ENCODE measurements at regions not wholly inside any gene's neighbourhood (a gene's known extent, or its start where the extent isn't known, plus 50 kb on each side); places are given as distances from the start of the nearest gene placed in this dataset.
"Not testable (repeated sequence)": the region's sequence is repeated elsewhere in the genome, so short reads cannot be mapped to it uniquely, and the experiment has no call there.

DNA sequence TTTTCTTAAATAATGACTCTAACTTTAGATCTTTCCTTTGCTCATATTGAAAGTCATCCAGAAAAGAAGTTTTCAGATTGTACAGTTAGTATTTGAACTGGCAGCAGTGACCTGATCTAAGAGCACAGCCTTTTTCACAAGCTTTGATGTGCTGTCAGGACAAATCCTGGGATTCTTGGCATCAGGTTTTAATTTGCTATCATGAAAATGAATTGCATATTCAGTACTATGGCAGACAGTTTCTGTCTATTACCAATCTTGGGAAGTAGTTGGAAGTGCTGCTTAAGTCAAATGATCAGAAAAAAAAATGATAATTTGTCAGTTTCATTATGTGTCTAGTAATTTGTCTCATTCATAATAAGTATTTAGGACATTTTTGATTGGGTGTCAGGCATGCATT is 925.6 kb upstream of the ARRDC3 start:
- Histone ChIP-seq H3K27ac (ENCODE audit: low read length) (peak overlapping the region; percentile 82), H3K4me3 (ENCODE audit: low read depth in 2 of 2, low read length in 2 of 2) (no peak overlapping the region), H3K27me3 (ENCODE audit: control insufficient read depth, insufficient read depth, low read length) (no peaks in the 10 kb centered on the region), H3K4me1 (ENCODE audit: control insufficient read depth, insufficient read depth, low read length) (peaks cover 16% of the 10 kb centered on the region), H3K36me3 (ENCODE audit: control insufficient read depth, insufficient read depth, low read length) (no peaks in the 10 kb centered on the region), H3K9me3 (ENCODE audit: control insufficient read depth, insufficient read depth, low read depth, low read length) (peaks cover 13% of the 10 kb centered on the region; the same call in 1 of the 2 replicates)
- CTCF ChIA-PET: no interaction called here
- no TSS peak for BruUV-seq (replicated peaks)
- intact Hi-C loops (cut with micrococcal nuclease; ENCODE audit: unreplicated experiment): loop anchor here (5.0 kb wide), 1 partner anchor 381 kb away; no protein-coding TSS in a partner anchor
- ATAC-seq (no peak), DNase-seq (ENCODE audit: low read depth, low spot score) (peak; percentile 12)
- in situ Hi-C loops (cut with HindIII; ENCODE audit: low pct_unique_long_range_greater_than_20kb, low sequenced_read_pairs): no loop called here
- POLR2A ChIA-PET: no interaction called here
- TF ChIP-seq TCF7L2 (IDR thresholded peaks at IDR 0.05; ENCODE audit: low read depth, low read length): peak; percentile 50; the same call in 1 of the 2 replicates
- TF ChIP-seq, protein P1, sequence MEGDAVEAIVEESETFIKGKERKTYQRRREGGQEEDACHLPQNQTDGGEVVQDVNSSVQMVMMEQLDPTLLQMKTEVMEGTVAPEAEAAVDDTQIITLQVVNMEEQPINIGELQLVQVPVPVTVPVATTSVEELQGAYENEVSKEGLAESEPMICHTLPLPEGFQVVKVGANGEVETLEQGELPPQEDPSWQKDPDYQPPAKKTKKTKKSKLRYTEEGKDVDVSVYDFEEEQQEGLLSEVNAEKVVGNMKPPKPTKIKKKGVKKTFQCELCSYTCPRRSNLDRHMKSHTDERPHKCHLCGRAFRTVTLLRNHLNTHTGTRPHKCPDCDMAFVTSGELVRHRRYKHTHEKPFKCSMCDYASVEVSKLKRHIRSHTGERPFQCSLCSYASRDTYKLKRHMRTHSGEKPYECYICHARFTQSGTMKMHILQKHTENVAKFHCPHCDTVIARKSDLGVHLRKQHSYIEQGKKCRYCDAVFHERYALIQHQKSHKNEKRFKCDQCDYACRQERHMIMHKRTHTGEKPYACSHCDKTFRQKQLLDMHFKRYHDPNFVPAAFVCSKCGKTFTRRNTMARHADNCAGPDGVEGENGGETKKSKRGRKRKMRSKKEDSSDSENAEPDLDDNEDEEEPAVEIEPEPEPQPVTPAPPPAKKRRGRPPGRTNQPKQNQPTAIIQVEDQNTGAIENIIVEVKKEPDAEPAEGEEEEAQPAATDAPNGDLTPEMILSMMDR (IDR thresholded peaks at IDR 0.05): no peak

- H3K27me3 ChIP-seq (ENCODE audit: control insufficient read depth, insufficient read depth, low read length); H3K27ac ChIP-seq (ENCODE audit: low read length); POLR2A ChIA-PET; H3K9me3 ChIP-seq (ENCODE audit: control insufficient read depth, insufficient read depth, low read depth, low read length); H3K4me1 ChIP-seq (ENCODE audit: control insufficient read depth, insufficient read depth, low read length); in situ Hi-C loops (cut with HindIII; ENCODE audit: low pct_unique_long_range_greater_than_20kb, low sequenced_read_pairs); H3K4me3 ChIP-seq (ENCODE audit: low read depth in 2 of 2, low read length in 2 of 2); ATAC-seq; BruUV-seq (replicated peaks); H3K36me3 ChIP-seq (ENCODE audit: control insufficient read depth, insufficient read depth, low read length); DNase-seq (ENCODE audit: low read depth, low spot score); CTCF ChIA-PET; intact Hi-C loops (cut with micrococcal nuclease; ENCODE audit: unreplicated experiment): not testable (repeated sequence)
These were observed 919.2 kb upstream of the ARRDC3 start for GRCh38 chr5:92302356-92302755.

GRCh38 chr5:92283521-92283920 is 900.4 kb upstream of the ARRDC3 start:
- CTCF ChIA-PET: no interaction called here
- DNase-seq (ENCODE audit: low read depth, low spot score): no peak
- Histone ChIP-seq H3K36me3 (ENCODE audit: control insufficient read depth, insufficient read depth, low read length) (no peaks in the 10 kb centered on the region), H3K4me1 (ENCODE audit: control insufficient read depth, insufficient read depth, low read length) (no peaks in the 10 kb centered on the region), H3K4me3 (ENCODE audit: low read depth in 2 of 2, low read length in 2 of 2) (no peak overlapping the region), H3K27me3 (ENCODE audit: control insufficient read depth, insufficient read depth, low read length) (no peaks in the 10 kb centered on the region), H3K9me3 (ENCODE audit: control insufficient read depth, insufficient read depth, low read depth, low read length) (no peaks in the 10 kb centered on the region), H3K27ac (ENCODE audit: low read length) (no peak overlapping the region)
- ATAC-seq: no peak
- in situ Hi-C loops (cut with HindIII; ENCODE audit: low pct_unique_long_range_greater_than_20kb, low sequenced_read_pairs) (no loop called here), intact Hi-C loops (cut with micrococcal nuclease; ENCODE audit: unreplicated experiment) (no loop called here)
- no TSS peak for BruUV-seq (replicated peaks)
- POLR2A ChIA-PET: no interaction called here
- TF ChIP-seq TCF7L2 (IDR thresholded peaks at IDR 0.05; ENCODE audit: low read depth, low read length) (no peak), POLR2AphosphoS5 (IDR thresholded peaks at IDR 0.05; ENCODE audit: low read depth, low read length) (no peak), SIN3A (IDR thresholded peaks at IDR 0.05; ENCODE audit: borderline replicate concordance, insufficient read depth, low read depth, low read length) (no peak)
- TF ChIP-seq, protein P2, sequence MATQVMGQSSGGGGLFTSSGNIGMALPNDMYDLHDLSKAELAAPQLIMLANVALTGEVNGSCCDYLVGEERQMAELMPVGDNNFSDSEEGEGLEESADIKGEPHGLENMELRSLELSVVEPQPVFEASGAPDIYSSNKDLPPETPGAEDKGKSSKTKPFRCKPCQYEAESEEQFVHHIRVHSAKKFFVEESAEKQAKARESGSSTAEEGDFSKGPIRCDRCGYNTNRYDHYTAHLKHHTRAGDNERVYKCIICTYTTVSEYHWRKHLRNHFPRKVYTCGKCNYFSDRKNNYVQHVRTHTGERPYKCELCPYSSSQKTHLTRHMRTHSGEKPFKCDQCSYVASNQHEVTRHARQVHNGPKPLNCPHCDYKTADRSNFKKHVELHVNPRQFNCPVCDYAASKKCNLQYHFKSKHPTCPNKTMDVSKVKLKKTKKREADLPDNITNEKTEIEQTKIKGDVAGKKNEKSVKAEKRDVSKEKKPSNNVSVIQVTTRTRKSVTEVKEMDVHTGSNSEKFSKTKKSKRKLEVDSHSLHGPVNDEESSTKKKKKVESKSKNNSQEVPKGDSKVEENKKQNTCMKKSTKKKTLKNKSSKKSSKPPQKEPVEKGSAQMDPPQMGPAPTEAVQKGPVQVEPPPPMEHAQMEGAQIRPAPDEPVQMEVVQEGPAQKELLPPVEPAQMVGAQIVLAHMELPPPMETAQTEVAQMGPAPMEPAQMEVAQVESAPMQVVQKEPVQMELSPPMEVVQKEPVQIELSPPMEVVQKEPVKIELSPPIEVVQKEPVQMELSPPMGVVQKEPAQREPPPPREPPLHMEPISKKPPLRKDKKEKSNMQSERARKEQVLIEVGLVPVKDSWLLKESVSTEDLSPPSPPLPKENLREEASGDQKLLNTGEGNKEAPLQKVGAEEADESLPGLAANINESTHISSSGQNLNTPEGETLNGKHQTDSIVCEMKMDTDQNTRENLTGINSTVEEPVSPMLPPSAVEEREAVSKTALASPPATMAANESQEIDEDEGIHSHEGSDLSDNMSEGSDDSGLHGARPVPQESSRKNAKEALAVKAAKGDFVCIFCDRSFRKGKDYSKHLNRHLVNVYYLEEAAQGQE (IDR thresholded peaks at IDR 0.05; ENCODE audit: insufficient read depth in 1 of 2, low read depth in 2 of 2, low read length in 1 of 2): no peak
- TF ChIP-seq, protein P1 (IDR thresholded peaks at IDR 0.05): no peak

- H3K36me3 ChIP-seq (ENCODE audit: control insufficient read depth, insufficient read depth, low read length); H3K27ac ChIP-seq (ENCODE audit: low read length); H3K4me3 ChIP-seq (ENCODE audit: low read depth in 2 of 2, low read length in 2 of 2); POLR2A ChIA-PET; ATAC-seq; H3K9me3 ChIP-seq (ENCODE audit: control insufficient read depth, insufficient read depth, low read depth, low read length); in situ Hi-C loops (cut with HindIII; ENCODE audit: low pct_unique_long_range_greater_than_20kb, low sequenced_read_pairs); H3K27me3 ChIP-seq (ENCODE audit: control insufficient read depth, insufficient read depth, low read length); DNase-seq (ENCODE audit: low read depth, low spot score); CTCF ChIA-PET; H3K4me1 ChIP-seq (ENCODE audit: control insufficient read depth, insufficient read depth, low read length); intact Hi-C loops (cut with micrococcal nuclease; ENCODE audit: unreplicated experiment); BruUV-seq (replicated peaks): not testable (repeated sequence)
These were observed 888.6 kb upstream of the ARRDC3 start for GRCh38 chr5:92271750-92272149.
